ENCODE measurements at regions not wholly inside any gene's neighbourhood (a gene's known extent, or its start where the extent isn't known, plus 50 kb on each side); places are given as distances from the start of the nearest gene placed in this dataset.

DNA sequence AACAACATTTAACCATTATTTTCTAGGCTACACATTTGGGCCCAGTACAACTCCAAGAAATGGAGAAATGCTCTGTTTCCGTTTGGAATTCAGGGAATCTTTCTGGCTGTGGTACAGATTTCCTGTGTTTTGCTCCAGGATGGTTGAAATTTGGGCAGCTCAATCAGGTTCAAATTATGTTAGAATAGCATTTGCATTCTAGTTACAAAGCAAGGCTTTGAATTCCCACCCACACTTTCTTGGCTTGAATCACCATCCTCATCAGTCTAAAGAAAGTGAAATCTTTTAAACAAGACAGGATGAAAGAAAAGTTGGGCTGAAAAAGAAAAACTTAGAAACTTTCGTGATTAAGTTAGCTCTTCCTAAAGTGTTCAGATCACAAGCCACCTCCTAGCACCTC, 98.1 kb upstream of the VCX3B start:
- WGBS (ENCODE audit: extremely low coverage, insufficient read length, low lambda C conversion rate) = no CpG with 5 or more reads among the region's 2 CpGs
- Histone ChIP-seq H3K14ac (ENCODE audit: insufficient read depth, low read length) (no peak overlapping the region), H2BK5ac (ENCODE audit: insufficient read length, low read length) (no peak overlapping the region), H4K5ac (ENCODE audit: insufficient read length, low read depth, low read length) (no peak overlapping the region), H3K27me3 (ENCODE audit: insufficient read depth, low read length) (no peaks in the 10 kb centered on the region), H3K18ac (ENCODE audit: insufficient read length, low read depth, low read length) (no peak overlapping the region), H3K23ac (ENCODE audit: insufficient read length, low read depth, low read length) (no peak overlapping the region), H3K79me1 (ENCODE audit: insufficient read depth, low read depth, low read length, poor library complexity, severe bottlenecking) (no peaks in the 10 kb centered on the region), H4K91ac (ENCODE audit: insufficient read length, low read depth, low read length) (no peak overlapping the region), H2AK5ac (ENCODE audit: insufficient read length, low read length) (no peak overlapping the region), H3K4me2 (ENCODE audit: insufficient read depth, insufficient read length, low read length) (no peak overlapping the region), H3K23me2 (ENCODE audit: insufficient read length, low read depth, low read length, poor library complexity, severe bottlenecking) (no peaks in the 10 kb centered on the region), H2AFZ (ENCODE audit: low read length) (no peak overlapping the region), H2BK15ac (ENCODE audit: low read depth, low read length) (no peak overlapping the region), H3K9me3 (ENCODE audit: control insufficient read depth, low read depth, low read length) (no peaks in the 10 kb centered on the region), H2BK12ac (ENCODE audit: insufficient read length, low read depth, low read length) (no peak overlapping the region), H2BK120ac (ENCODE audit: low read depth, low read length, poor library complexity, severe bottlenecking) (no peak overlapping the region), H3K4ac (ENCODE audit: low read depth, low read length) (no peak overlapping the region), H4K8ac (replicated peaks; ENCODE audit: insufficient read length, low read depth, low read length) (no peak overlapping the region), H3T11ph (ENCODE audit: low read length) (no peak overlapping the region), H3K4me1 (ENCODE audit: insufficient read depth, low read length) (no peaks in the 10 kb centered on the region), H2BK20ac (ENCODE audit: low read depth, low read length, poor library complexity, severe bottlenecking) (no peak overlapping the region), H3K79me2 (ENCODE audit: insufficient read depth, low read length) (no peaks in the 10 kb centered on the region), H3K9ac (ENCODE audit: extremely low read depth, insufficient read length, low read length) (no peak overlapping the region), H3K27ac (ENCODE audit: insufficient read length, low read depth, low read length) (no peak overlapping the region), H3K56ac (ENCODE audit: insufficient read length, low read depth, low read length) (no peak overlapping the region), H4K20me1 (ENCODE audit: control insufficient read depth, insufficient read depth, insufficient read length) (no peaks in the 10 kb centered on the region)
- TF ChIP-seq, protein P1, sequence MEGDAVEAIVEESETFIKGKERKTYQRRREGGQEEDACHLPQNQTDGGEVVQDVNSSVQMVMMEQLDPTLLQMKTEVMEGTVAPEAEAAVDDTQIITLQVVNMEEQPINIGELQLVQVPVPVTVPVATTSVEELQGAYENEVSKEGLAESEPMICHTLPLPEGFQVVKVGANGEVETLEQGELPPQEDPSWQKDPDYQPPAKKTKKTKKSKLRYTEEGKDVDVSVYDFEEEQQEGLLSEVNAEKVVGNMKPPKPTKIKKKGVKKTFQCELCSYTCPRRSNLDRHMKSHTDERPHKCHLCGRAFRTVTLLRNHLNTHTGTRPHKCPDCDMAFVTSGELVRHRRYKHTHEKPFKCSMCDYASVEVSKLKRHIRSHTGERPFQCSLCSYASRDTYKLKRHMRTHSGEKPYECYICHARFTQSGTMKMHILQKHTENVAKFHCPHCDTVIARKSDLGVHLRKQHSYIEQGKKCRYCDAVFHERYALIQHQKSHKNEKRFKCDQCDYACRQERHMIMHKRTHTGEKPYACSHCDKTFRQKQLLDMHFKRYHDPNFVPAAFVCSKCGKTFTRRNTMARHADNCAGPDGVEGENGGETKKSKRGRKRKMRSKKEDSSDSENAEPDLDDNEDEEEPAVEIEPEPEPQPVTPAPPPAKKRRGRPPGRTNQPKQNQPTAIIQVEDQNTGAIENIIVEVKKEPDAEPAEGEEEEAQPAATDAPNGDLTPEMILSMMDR (conservative IDR thresholded peaks at IDR 0.05) = no peak
- H3K27ac Mint-ChIP-seq = no peak overlapping the region
- no peak for DNase-seq
- H3K4me3 Mint-ChIP-seq = no peak overlapping the region
- H3K4me1 Mint-ChIP-seq = peaks cover 3 to 10% of the 10 kb centered on the region in 2 experiments; a peak in 3 of 4 replicates
- no peaks in the 10 kb centered on the region for H3K27me3 Mint-ChIP-seq (ENCODE audit: low read depth)
- no peaks in the 10 kb centered on the region for H3K36me3 Mint-ChIP-seq (ENCODE audit: insufficient read depth in 1 of 3, low read depth in 3 of 3)
- peaks cover 0 to 3% of the 10 kb centered on the region in 2 experiments; a peak in 1 of 5 replicates for H3K9me3 Mint-ChIP-seq

All from H9 (cell line).